WTC11 (cell line): ENCODE measurements at regions not wholly inside any gene's neighbourhood (a gene's known extent, or its start where the extent isn't known, plus 50 kb on each side); places are given as distances from the start of the nearest gene placed in this dataset.

ENCODE experiments used
- ATF2 ChIP-seq: sonication (generic); formaldehyde crosslinking; IDR thresholded peaks from 2 replicates; pipeline ENCODE4 v1.8.1; 2022; ENCODE audit warnings: low read depth, missing genetic modification reagents, borderline replicate concordance
- ATF3 ChIP-seq: sonication (generic); formaldehyde crosslinking; conservative IDR thresholded peaks from 2 replicates; pipeline ENCODE4 v1.8.1; 2022; ENCODE audit warnings: mild to moderate bottlenecking, missing genetic modification reagents
- CREB1 ChIP-seq: sonication (generic); formaldehyde crosslinking; IDR thresholded peaks from 2 replicates; pipeline ENCODE4 v1.8.0; 2023; ENCODE audit warnings: mild to moderate bottlenecking, missing genetic modification reagents
- CTCF ChIP-seq: fragments of 200-600 bp; IDR thresholded peaks from 2 replicates; pipeline ENCODE4 v1.8.0; 2022; ENCODE audit warnings: antibody characterized with exemption
- ESRRA ChIP-seq: sonication (generic); formaldehyde crosslinking; IDR thresholded peaks from 2 replicates; pipeline ENCODE4 v1.8.1; 2022; ENCODE audit warnings: mild to moderate bottlenecking, missing genetic modification reagents, borderline replicate concordance
- JUN ChIP-seq: sonication (generic); formaldehyde crosslinking; IDR thresholded peaks from 2 replicates; pipeline ENCODE4 v1.8.0; 2023; ENCODE audit warnings: mild to moderate bottlenecking, missing genetic modification reagents

GRCh38 chr1:115461526-115461925, 123.5 kb upstream of the NGF start:
- TF ChIP-seq ATF2 (CRISPR knock-in tag), result no peak
- TF ChIP-seq ATF3 (CRISPR knock-in tag), result no peak
- no peak for TF ChIP-seq CTCF
- TF ChIP-seq ESRRA (CRISPR knock-in tag), result no peak
- TF ChIP-seq JUN (CRISPR knock-in tag), result no peak
- TF ChIP-seq CREB1 (CRISPR knock-in tag), result no peak
